ENCODE measurements at regions not wholly inside any gene's neighbourhood (a gene's known extent, or its start where the extent isn't known, plus 50 kb on each side); places are given as distances from the start of the nearest gene placed in this dataset.

- DNase-seq, result no peak
Observed at GRCh38 chr1:96334236-96334557, 387.4 kb upstream of the PTBP2 start.

- DNase-seq, result no peak
Observed at GRCh38 chr1:96338622-96339021, 383.0 kb upstream of the PTBP2 start.

GRCh38 chr1:96340686-96341085 is 380.9 kb upstream of the PTBP2 start:
- no peak for DNase-seq

GRCh38 chr1:96346719-96347118 is 374.9 kb upstream of the PTBP2 start:
- DNase-seq, result no peak

- DNase-seq, result no peak
Observed at GRCh38 chr1:96349896-96350295, 371.7 kb upstream of the PTBP2 start.

GRCh38 chr1:96352733-96353132 is 368.9 kb upstream of the PTBP2 start:
- DNase-seq, result no peak

- DNase-seq, result no peak
Observed at GRCh38 chr1:96355521-96355920, 366.1 kb upstream of the PTBP2 start.

GRCh38 chr1:96355961-96356360 is 365.6 kb upstream of the PTBP2 start:
- DNase-seq, result no peak

- DNase-seq, result no peak
Observed at GRCh38 chr1:96357141-96357765, 364.3 kb upstream of the PTBP2 start.

GRCh38 chr1:96358057-96358456 is 363.5 kb upstream of the PTBP2 start:
- no peak for DNase-seq

- no peak for DNase-seq
Observed at GRCh38 chr1:96360036-96360795, 361.4 kb upstream of the PTBP2 start.

- DNase-seq, result no peak
Observed at GRCh38 chr1:96361271-96361856, 360.2 kb upstream of the PTBP2 start.

GRCh38 chr1:96361961-96362360 is 359.6 kb upstream of the PTBP2 start:
- no peak for DNase-seq

- peak in 1 of 5 donors; percentile 36 for DNase-seq
Observed at GRCh38 chr1:96362623-96363022, 359.0 kb upstream of the PTBP2 start.

- no peak for DNase-seq
Observed at GRCh38 chr1:96363826-96364225, 357.8 kb upstream of the PTBP2 start.

- DNase-seq, result no peak
Observed at GRCh38 chr1:96364576-96364975, 357.0 kb upstream of the PTBP2 start.

- DNase-seq, result no peak
Observed at GRCh38 chr1:96365076-96365475, 356.5 kb upstream of the PTBP2 start.

- no peak for DNase-seq
Observed at GRCh38 chr1:96365596-96366390, 355.8 kb upstream of the PTBP2 start.

- no peak for DNase-seq
Observed at GRCh38 chr1:96366516-96366915, 355.1 kb upstream of the PTBP2 start.

GRCh38 chr1:96367791-96368190 is 353.8 kb upstream of the PTBP2 start:
- DNase-seq, result no peak

- no peak for DNase-seq
Observed at GRCh38 chr1:96370757-96371156, 350.8 kb upstream of the PTBP2 start.

- no peak for DNase-seq
Observed at GRCh38 chr1:96372881-96373280, 348.7 kb upstream of the PTBP2 start.

- DNase-seq, result no peak
Observed at GRCh38 chr1:96374076-96374762, 347.4 kb upstream of the PTBP2 start.

All from T-helper 1 cell (primary cell).